Muscle of leg (tissue), 3 donors: ENCODE measurements at regions not wholly inside any gene's neighbourhood (a gene's known extent, or its start where the extent isn't known, plus 50 kb on each side); places are given as distances from the start of the nearest gene placed in this dataset.

Experiments used
- DNase-seq: peaks from one replicate; pipeline ENCODE4 v3.0.0; 2013
- H3K27ac ChIP-seq: one replicate; pipeline ENCODE4 v1.5.1; 2013; ENCODE audit warnings: mild to moderate bottlenecking, low read length, control low read depth
- H3K27me3 ChIP-seq: one replicate; pipeline ENCODE4 v1.6.1; 2013; ENCODE audit warnings: low read length; ENCODE audit not compliant: control insufficient read depth, insufficient read depth
- H3K36me3 ChIP-seq: one replicate; pipeline ENCODE4 v1.6.1; 2013; ENCODE audit warnings: low read length; ENCODE audit not compliant: control insufficient read depth, insufficient read depth
- H3K4me1 ChIP-seq: one replicate; pipeline ENCODE4 v1.6.1; 2013; ENCODE audit warnings: low read length; ENCODE audit not compliant: control insufficient read depth, insufficient read depth
- H3K4me3 ChIP-seq: one replicate; pipeline ENCODE4 v1.5.1; 2013; ENCODE audit warnings: low read length, control low read depth
- H3K9me3 ChIP-seq: replicated peaks from 2 replicates; pipeline ENCODE4 v1.6.1; 2013; ENCODE audit warnings: low read depth, low read length; ENCODE audit not compliant: control insufficient read depth
- WGBS: methylation state at CpG from one replicate; pipeline ENCODE4 v1.1.5; 2013; ENCODE audit warnings: missing lambda C conversion rate; ENCODE audit not compliant: insufficient coverage; 5-methylcytosine and 5-hydroxymethylcytosine counted together

GRCh38 chr10:61000769-61001730, 57.1 kb upstream of the RHOBTB1 start:
- peaks cover 4% of the 10 kb centered on the region for H3K4me1 ChIP-seq
- H3K9me3 ChIP-seq, result no peaks in the 10 kb centered on the region
- no peaks in the 10 kb centered on the region for H3K36me3 ChIP-seq
- peak overlapping the region; percentile 43 for H3K4me3 ChIP-seq
- H3K27ac ChIP-seq, result no peak overlapping the region
- WGBS, result 2% methylated on average over 67 of the region's 78 CpGs
- peaks cover 9% of the 10 kb centered on the region for H3K27me3 ChIP-seq
- DNase-seq, result peak; percentile 56

DNA sequence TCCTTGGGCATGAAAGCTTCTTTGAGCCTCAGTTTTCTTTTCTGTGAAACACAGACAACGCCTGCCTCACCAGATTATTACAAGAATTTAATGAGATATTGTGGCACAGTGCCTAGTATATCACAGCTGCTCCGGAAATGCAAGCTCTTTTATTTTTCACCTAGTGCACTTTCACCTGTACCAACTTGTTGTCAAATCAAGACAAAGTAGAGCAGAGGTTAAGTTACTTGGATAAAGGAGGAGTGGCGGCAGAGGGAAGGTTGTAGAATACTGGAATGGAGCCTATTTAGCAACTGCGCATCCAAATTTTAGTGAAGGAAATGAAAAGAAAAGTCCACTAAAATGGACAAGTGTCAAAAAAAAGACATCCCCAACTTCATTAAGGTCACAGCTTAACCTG, 54.9 kb upstream of the RHOBTB1 start:
- no CpG with 5 or more reads among the region's 4 CpGs for WGBS
- Histone ChIP-seq H3K27ac (no peak overlapping the region), H3K9me3 (no peaks in the 10 kb centered on the region), H3K36me3 (no peaks in the 10 kb centered on the region), H3K4me1 (peaks cover 4% of the 10 kb centered on the region), H3K27me3 (peaks cover 9% of the 10 kb centered on the region), H3K4me3 (no peak overlapping the region)
- no peak for DNase-seq

DNA sequence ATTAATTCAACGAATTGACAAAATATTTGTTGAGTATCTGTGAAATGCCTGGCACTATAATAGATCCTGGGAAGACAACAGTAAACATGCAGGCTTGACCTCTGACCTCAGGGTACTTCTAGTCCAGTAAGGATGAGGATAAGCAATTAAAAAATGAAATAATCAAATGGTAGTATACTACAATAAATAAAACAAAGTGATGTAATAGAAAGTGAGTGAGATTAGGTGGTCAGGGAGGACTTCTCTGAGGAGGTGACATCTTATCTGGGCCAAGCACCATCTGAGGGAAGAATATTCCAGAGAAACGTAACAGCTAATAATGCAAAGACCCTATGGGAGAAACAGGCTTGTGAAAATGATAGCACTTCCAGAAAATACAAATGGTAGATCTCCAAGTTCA, 50.1 kb upstream of the RHOBTB1 start:
- no peak for DNase-seq
- H3K4me1 ChIP-seq, result no peaks in the 10 kb centered on the region
- no peak overlapping the region for H3K4me3 ChIP-seq
- no peaks in the 10 kb centered on the region for H3K27me3 ChIP-seq
- no CpG with 5 or more reads among the region's 2 CpGs for WGBS
- H3K9me3 ChIP-seq, result peaks cover 2% of the 10 kb centered on the region
- H3K36me3 ChIP-seq, result no peaks in the 10 kb centered on the region
- no peak overlapping the region for H3K27ac ChIP-seq
